HUES6 (cell line): ENCODE measurements at regions not wholly inside any gene's neighbourhood (a gene's known extent, or its start where the extent isn't known, plus 50 kb on each side); places are given as distances from the start of the nearest gene placed in this dataset.

ENCODE experiments used
- H3K27ac ChIP-seq: 2 replicates; pipeline ENCODE4 v1.7.0; 2013; ENCODE audit warnings: low read depth, mild to moderate bottlenecking, low read length, inconsistent platforms
- H3K27me3 ChIP-seq: 2 replicates; pipeline ENCODE4 v1.6.1; 2013; ENCODE audit warnings: low read length; ENCODE audit not compliant: control insufficient read depth, insufficient read depth
- H3K36me3 ChIP-seq: 2 replicates; pipeline ENCODE4 v1.6.1; 2013; ENCODE audit warnings: low read length; ENCODE audit not compliant: control insufficient read depth, insufficient read depth
- H3K4me1 ChIP-seq: 2 replicates; pipeline ENCODE4 v1.6.1; 2013; ENCODE audit warnings: low read length; ENCODE audit not compliant: control insufficient read depth, insufficient read depth
- H3K4me3 ChIP-seq: 2 replicates; pipeline ENCODE4 v1.5.1; 2013; ENCODE audit warnings: low read depth, low read length
- H3K9ac ChIP-seq: one replicate; pipeline ENCODE4 v1.6.1; 2013; ENCODE audit warnings: mild to moderate bottlenecking, low read length
- H3K9me3 ChIP-seq: 2 replicates; pipeline ENCODE4 v1.6.1; 2013; ENCODE audit warnings: low read depth, low read length; ENCODE audit not compliant: control insufficient read depth, insufficient read depth

DNA sequence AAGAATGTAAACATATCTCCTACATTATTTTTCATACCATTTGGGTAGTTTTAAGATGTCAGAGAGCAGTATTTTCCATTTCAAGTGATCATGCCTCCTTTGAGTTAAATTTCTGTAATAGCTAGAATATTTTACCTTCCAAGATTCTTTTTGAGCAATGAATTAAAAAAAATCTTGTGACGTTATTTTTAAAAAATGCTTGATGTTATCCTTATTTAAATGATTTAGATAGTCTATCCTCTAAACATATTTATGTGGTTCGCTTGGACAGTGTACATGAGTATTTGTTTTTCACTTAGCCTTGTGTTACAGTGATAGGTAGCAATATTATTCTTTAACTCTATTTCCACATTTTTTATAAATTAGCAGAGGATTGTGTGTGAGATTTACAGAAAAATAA is 639.2 kb upstream of the CDH2 start:
- no peak overlapping the region for H3K4me3 ChIP-seq
- no peaks in the 10 kb centered on the region for H3K36me3 ChIP-seq
- H3K4me1 ChIP-seq = no peaks in the 10 kb centered on the region
- no peaks in the 10 kb centered on the region for H3K27me3 ChIP-seq
- H3K27ac ChIP-seq = no peak overlapping the region
- no peak overlapping the region for H3K9ac ChIP-seq
- no peaks in the 10 kb centered on the region for H3K9me3 ChIP-seq

- Histone ChIP-seq H3K4me1 (no peaks in the 10 kb centered on the region), H3K4me3 (no peak overlapping the region), H3K27me3 (no peaks in the 10 kb centered on the region), H3K36me3 (no peaks in the 10 kb centered on the region), H3K27ac (no peak overlapping the region), H3K9ac (no peak overlapping the region), H3K9me3 (no peaks in the 10 kb centered on the region)
These were observed 637.4 kb upstream of the CDH2 start for GRCh38 chr18:28814365-28814764.

GRCh38 chr18:28808373-28808772 is 631.4 kb upstream of the CDH2 start:
- Histone ChIP-seq H3K27me3 (no peaks in the 10 kb centered on the region), H3K4me1 (no peaks in the 10 kb centered on the region), H3K9me3 (no peaks in the 10 kb centered on the region), H3K36me3 (no peaks in the 10 kb centered on the region), H3K27ac (no peak overlapping the region), H3K9ac (no peak overlapping the region), H3K4me3 (no peak overlapping the region)

DNA sequence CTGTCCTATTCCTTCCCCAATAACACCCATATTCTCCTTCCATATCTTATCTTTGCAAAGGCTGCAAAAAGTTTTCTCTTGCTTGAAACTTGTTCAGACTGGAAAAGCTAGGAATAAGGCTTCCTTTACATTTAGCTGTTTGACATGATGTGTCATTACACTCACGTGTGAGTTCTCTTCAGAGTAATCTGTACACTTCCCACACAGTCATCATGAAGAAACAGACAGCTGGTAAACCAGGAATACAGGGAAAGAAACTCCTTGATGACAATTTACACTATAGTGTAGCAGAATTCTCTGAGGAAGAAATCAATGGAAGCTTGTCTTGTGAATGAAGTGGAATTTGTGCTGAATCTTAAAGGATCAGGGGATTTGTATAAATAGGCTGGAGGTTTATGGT is 628.6 kb upstream of the CDH2 start:
- no peaks in the 10 kb centered on the region for H3K9me3 ChIP-seq
- H3K4me3 ChIP-seq = no peak overlapping the region
- H3K36me3 ChIP-seq = no peaks in the 10 kb centered on the region
- H3K9ac ChIP-seq = no peak overlapping the region
- H3K4me1 ChIP-seq = no peaks in the 10 kb centered on the region
- H3K27ac ChIP-seq = no peak overlapping the region
- H3K27me3 ChIP-seq = no peaks in the 10 kb centered on the region

- Histone ChIP-seq H3K27ac (no peak overlapping the region), H3K9me3 (no peaks in the 10 kb centered on the region), H3K4me3 (no peak overlapping the region), H3K36me3 (no peaks in the 10 kb centered on the region), H3K4me1 (no peaks in the 10 kb centered on the region), H3K9ac (no peak overlapping the region), H3K27me3 (no peaks in the 10 kb centered on the region)
These were observed 627.7 kb upstream of the CDH2 start for GRCh38 chr18:28804512-28805202.

GRCh38 chr18:28802546-28802945 is 625.6 kb upstream of the CDH2 start:
- no peaks in the 10 kb centered on the region for H3K27me3 ChIP-seq
- no peak overlapping the region for H3K4me3 ChIP-seq
- H3K9me3 ChIP-seq = no peaks in the 10 kb centered on the region
- no peaks in the 10 kb centered on the region for H3K4me1 ChIP-seq
- no peak overlapping the region for H3K27ac ChIP-seq
- no peaks in the 10 kb centered on the region for H3K36me3 ChIP-seq
- no peak overlapping the region for H3K9ac ChIP-seq

DNA sequence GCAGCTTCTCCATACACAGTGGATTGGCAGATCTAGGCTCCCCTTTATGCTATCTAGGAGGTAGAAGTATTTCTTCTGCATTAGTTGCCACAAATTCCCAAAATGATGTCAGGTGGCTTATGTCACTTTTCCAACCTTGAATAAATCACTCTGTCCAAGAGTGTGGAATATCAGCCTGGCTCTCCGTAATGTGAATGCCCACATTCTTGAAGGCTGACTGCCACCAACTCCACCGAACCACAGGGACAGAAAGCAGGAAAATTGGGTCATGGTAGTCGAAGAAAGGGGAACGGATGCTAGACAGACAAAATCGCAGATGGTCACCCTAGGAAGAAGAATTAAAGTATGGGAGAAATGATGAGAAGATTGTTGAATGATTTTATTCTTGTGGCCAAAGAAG is 624.9 kb upstream of the CDH2 start:
- Histone ChIP-seq H3K36me3 (no peaks in the 10 kb centered on the region), H3K27ac (no peak overlapping the region), H3K27me3 (no peaks in the 10 kb centered on the region), H3K4me1 (no peaks in the 10 kb centered on the region), H3K4me3 (no peak overlapping the region), H3K9ac (no peak overlapping the region), H3K9me3 (no peaks in the 10 kb centered on the region)

DNA sequence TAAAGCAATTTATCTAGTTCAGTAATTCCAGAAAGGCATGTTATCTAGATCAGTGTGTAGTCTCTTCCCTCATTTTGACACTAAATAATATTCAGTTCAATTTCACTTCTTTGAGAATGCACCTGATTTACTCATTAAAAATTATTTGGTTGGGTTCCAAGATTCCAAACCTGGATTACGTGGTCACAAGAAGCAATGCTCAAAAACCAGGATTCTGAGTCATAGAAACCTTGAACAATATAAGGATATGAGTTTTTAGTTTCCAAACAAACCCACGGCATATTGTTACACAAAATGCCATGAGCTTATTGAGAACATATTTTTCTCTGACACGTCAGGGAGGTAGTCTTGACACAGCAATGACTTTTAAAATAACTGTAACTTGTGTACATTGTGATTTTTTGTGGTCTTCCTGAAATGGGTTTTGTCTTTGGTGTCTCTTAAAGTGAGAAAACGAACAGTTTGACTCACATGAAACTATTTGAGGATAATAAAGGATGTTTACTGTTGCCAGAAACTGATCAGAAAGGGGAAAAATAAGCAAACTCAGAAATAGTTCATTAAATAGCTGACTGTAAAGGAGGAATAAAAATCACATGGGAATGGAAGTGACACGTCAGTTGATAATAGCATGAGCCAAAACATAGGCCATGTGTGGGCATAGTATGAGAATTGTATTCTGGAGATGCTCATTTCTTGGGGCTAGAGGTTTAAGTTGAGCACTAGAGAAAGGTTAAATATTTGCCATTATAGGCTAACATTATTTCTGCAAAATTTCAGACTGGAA is 617.7 kb upstream of the CDH2 start:
- Histone ChIP-seq H3K9ac (no peak overlapping the region), H3K27ac (no peak overlapping the region), H3K4me1 (no peaks in the 10 kb centered on the region), H3K4me3 (no peak overlapping the region), H3K27me3 (no peaks in the 10 kb centered on the region), H3K36me3 (no peaks in the 10 kb centered on the region), H3K9me3 (no peaks in the 10 kb centered on the region)

DNA sequence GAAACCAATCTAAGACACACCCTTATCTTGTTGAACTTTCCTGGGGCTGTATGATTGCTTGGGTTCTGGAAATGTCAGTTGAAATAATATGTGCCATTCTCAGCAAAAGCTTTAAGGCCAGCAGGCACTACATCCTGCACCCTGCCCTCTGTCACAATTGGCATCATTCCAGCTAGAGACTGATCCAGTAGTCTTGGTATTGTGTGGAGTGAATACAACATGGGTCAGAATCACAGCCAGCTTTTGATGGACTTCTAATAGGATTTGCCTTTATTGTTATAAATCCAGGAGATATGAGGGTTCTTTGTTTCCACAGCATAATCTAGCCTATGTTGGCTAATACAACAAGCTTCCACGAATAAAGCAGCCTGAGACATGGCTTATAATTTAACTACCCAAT is 617.0 kb upstream of the CDH2 start:
- Histone ChIP-seq H3K9me3 (no peaks in the 10 kb centered on the region), H3K4me1 (no peaks in the 10 kb centered on the region), H3K36me3 (no peaks in the 10 kb centered on the region), H3K27ac (no peak overlapping the region), H3K9ac (no peak overlapping the region), H3K27me3 (no peaks in the 10 kb centered on the region), H3K4me3 (no peak overlapping the region)

DNA sequence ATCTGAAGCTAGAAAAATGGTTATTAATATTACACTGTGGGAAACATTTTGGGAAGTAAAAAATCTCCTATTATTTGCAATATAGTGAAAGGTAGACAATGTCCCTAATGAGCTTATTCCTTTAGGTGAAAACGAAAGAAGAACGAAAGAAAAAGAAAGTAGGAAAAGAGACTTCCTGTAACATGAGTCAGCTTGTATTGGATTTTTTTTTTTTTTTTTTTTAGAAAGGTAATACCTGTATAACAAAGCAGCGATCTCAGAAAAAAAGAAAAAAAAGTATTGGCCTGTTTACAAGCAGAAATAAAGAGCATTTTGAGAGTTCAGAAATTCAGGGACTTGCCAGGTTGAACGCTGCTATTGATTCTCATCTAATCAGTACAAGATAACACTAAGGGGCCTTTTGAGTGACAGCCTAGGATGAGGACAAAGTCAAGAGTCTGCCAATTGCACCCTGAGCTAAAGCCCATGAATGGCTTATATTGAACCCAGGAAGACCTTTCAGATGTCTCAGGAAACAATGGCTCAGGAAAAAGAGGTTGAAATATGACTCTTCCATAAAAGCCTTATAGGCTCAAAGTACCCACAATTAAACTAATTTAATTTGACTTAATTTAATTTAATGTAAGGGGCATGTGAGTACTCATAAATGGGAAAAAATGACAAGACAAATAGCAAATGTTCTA is 615.6 kb upstream of the CDH2 start:
- Histone ChIP-seq H3K27me3 (no peaks in the 10 kb centered on the region), H3K9me3 (no peaks in the 10 kb centered on the region), H3K9ac (no peak overlapping the region), H3K36me3 (no peaks in the 10 kb centered on the region), H3K4me3 (no peak overlapping the region), H3K4me1 (no peaks in the 10 kb centered on the region), H3K27ac (no peak overlapping the region)

DNA sequence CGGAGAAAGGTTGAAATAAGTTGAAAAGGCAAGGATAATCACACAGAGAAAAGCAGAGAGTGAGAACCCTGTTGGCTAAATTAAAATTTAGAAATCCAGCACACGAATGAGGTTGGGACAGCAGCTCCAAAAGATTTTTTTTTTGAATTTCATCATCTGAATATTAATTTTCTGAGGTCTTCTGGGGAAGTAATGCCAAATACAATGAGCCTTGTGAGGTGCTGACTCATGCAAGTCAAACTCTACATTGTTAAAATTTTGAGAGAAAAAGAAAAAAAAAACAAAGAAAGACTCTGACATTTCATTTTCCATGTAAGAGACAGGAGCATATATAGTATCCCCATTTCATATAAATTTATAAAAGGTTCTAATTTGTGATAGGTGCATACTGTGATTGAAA is 614.2 kb upstream of the CDH2 start:
- Histone ChIP-seq H3K27me3 (no peaks in the 10 kb centered on the region), H3K9ac (no peak overlapping the region), H3K36me3 (no peaks in the 10 kb centered on the region), H3K9me3 (no peaks in the 10 kb centered on the region), H3K4me3 (no peak overlapping the region), H3K27ac (no peak overlapping the region), H3K4me1 (no peaks in the 10 kb centered on the region)
